ENCODE measurements at regions not wholly inside any gene's neighbourhood (a gene's known extent, or its start where the extent isn't known, plus 50 kb on each side); places are given as distances from the start of the nearest gene placed in this dataset.
A peak's percentile ranks its signal among the peaks of the same experiment; 100 is the strongest.

GRCh38 chr4:85125688-85126087 is 159.2 kb upstream of the WDFY3 start:
- 10% methylated on average over 1 of the region's 1 CpG for WGBS (ENCODE audit: missing lambda C conversion rate)
- CTCF ChIA-PET, result no interaction called here
- FAIRE-seq (no peak), DNase-seq (ENCODE audit: low read depth in 1 of 2, low spot score in 1 of 2) (no peak), ATAC-seq (no peak)
- TF ChIP-seq MAFK (IDR thresholded peaks at IDR 0.05; ENCODE audit: partially characterized antibody), result no peak
- TF ChIP-seq, protein P1, sequence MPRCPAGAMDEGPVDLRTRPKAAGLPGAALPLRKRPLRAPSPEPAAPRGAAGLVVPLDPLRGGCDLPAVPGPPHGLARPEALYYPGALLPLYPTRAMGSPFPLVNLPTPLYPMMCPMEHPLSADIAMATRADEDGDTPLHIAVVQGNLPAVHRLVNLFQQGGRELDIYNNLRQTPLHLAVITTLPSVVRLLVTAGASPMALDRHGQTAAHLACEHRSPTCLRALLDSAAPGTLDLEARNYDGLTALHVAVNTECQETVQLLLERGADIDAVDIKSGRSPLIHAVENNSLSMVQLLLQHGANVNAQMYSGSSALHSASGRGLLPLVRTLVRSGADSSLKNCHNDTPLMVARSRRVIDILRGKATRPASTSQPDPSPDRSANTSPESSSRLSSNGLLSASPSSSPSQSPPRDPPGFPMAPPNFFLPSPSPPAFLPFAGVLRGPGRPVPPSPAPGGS (IDR thresholded peaks at IDR 0.05), result no peak
- POLR2A ChIA-PET, result no interaction called here
- no peaks in the 10 kb centered on the region for H3K4me1 ChIP-seq
- H3K4me2 ChIP-seq, result no peak overlapping the region
- H3K4me3 ChIP-seq, result no peak overlapping the region
- H3K27ac ChIP-seq, result no peak overlapping the region
- no peaks in the 10 kb centered on the region for H3K9me3 ChIP-seq

GRCh38 chr4:85126991-85127591 is 160.6 kb upstream of the WDFY3 start:
- ChIA-PET CTCF (interaction anchor here (0.6 to 1.4 kb wide), 3 partner anchors 15 to 243 kb away, joined by 3 to 5 read pairs (median 4); no protein-coding TSS in a partner anchor), POLR2A (no interaction called here)
- TF ChIP-seq MAX (IDR thresholded peaks at IDR 0.05), result no peak
- TF ChIP-seq REST (IDR thresholded peaks at IDR 0.05), result no peak
- no peak for TF ChIP-seq KDM5A (IDR thresholded peaks at IDR 0.05)
- TF ChIP-seq RCOR1 (IDR thresholded peaks at IDR 0.05; ENCODE audit: low read depth, low read length), result no peak
- no peak for TF ChIP-seq FOSB (CRISPR knock-in tag; IDR thresholded peaks at IDR 0.05)
- Histone ChIP-seq H3K4me1 (no peaks in the 10 kb centered on the region), H3K4me3 (no peak overlapping the region), H3K4me2 (no peak overlapping the region), H3K9me3 (no peaks in the 10 kb centered on the region), H3K27ac (no peak overlapping the region)
- no peak for FAIRE-seq
- DNase-seq (ENCODE audit: low read depth in 1 of 2, low spot score in 1 of 2), result no peak
- ATAC-seq, result no peak
- WGBS (ENCODE audit: missing lambda C conversion rate), result 85% methylated on average over 6 of the region's 6 CpGs

DNA sequence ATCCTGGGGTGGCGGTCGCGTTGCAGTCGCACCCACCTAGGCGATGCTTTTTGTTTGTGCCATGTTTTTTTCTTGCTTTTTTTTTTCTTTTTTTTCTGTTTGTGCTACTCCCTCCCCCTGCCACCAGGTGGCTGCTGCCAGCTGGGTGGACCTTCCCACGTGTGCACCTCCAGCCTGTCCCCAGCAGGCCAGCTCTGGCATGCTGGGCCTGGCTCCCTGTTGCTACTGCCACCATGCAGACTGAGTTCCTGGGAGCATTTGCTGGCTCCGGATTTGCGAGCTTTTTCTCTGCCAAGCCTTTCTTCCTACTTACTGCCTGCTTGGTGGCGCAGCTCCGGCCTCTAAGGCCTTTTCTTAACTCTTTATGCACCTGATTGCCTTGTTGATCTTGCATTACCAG is 161.2 kb upstream of the WDFY3 start:
- no peak for FAIRE-seq
- ChIA-PET CTCF (interaction anchor here (0.6 to 1.4 kb wide), 4 partner anchors 15 to 243 kb away, joined by 3 to 5 read pairs (median 4); no protein-coding TSS in a partner anchor), POLR2A (no interaction called here)
- ATAC-seq, result peak; percentile 76 to 95; a peak in 5 of 6 replicates
- WGBS (ENCODE audit: missing lambda C conversion rate), result 77% methylated on average over 9 of the region's 10 CpGs
- no peaks in the 10 kb centered on the region for H3K9me3 ChIP-seq
- no peak overlapping the region for H3K4me3 ChIP-seq
- H3K27ac ChIP-seq, result no peak overlapping the region
- no peaks in the 10 kb centered on the region for H3K4me1 ChIP-seq
- DNase-seq (ENCODE audit: low read depth in 1 of 2, low spot score in 1 of 2), result peak; percentile 35 to 52
- H3K4me2 ChIP-seq, result no peak overlapping the region
- TF ChIP-seq USF2 (IDR thresholded peaks at IDR 0.05) (peak; percentile 43), NR3C1 (IDR thresholded peaks at IDR 0.05) (no peak), MAFK (IDR thresholded peaks at IDR 0.05; ENCODE audit: partially characterized antibody) (no peak), FOSL2 (IDR thresholded peaks at IDR 0.05) (no peak), FOSL2 (CRISPR knock-in tag; IDR thresholded peaks at IDR 0.05) (no peak), CHD2 (IDR thresholded peaks at IDR 0.05; ENCODE audit: low read length, partially characterized antibody) (no peak), HES2 (IDR thresholded peaks at IDR 0.05) (no peak), ESRRA (IDR thresholded peaks at IDR 0.05; ENCODE audit: borderline replicate concordance, low read length) (no peak), ELK1 (IDR thresholded peaks at IDR 0.05; ENCODE audit: low read depth, low read length) (no peak), RAD21 (conservative IDR thresholded peaks at IDR 0.05 in 1 of 2, IDR thresholded peaks at IDR 0.05 in 1 of 2) (peak in 1 of 2 experiments; percentile 40; a peak in 2 of 5 replicates), CTCF (IDR thresholded peaks at IDR 0.05) (peak; percentile 23; the same call in 1 of the 3 replicates), JUN (IDR thresholded peaks at IDR 0.05) (no peak), SMC3 (IDR thresholded peaks at IDR 0.05) (no peak), CBX8 (IDR thresholded peaks at IDR 0.05) (no peak), RNF2 (IDR thresholded peaks at IDR 0.05; ENCODE audit: borderline replicate concordance, low read depth) (no peak), EP300 (IDR thresholded peaks at IDR 0.05) (no peak), MYC (IDR thresholded peaks at IDR 0.05; ENCODE audit: borderline replicate concordance, low read length) (no peak)
- TF ChIP-seq, protein P1 (IDR thresholded peaks at IDR 0.05), result no peak
